ENCODE measurements at regions not wholly inside any gene's neighbourhood (a gene's known extent, or its start where the extent isn't known, plus 50 kb on each side); places are given as distances from the start of the nearest gene placed in this dataset.

DNA sequence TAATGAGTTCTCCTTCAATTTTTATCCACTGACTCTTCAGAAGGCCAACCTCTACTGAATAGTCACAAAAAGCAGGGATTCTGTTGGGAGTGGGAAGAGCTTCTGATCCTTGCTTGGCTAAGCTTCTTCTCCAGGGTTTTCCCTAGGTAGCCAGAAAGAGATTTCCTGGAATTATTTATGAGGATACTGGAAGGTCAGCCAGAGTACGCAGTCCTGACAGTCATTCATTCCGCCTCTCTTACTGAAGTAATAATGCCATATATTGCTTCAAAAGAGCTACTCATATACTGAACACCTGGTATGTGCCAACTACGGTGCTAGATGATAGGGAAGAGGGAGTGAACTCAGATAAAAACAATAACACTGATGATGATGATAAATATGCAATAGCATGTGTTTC, 116.1 kb downstream of the CCDC34 start:
- Histone ChIP-seq H3K4me1 (ENCODE audit: control insufficient read depth, insufficient read depth, low read length) (no peaks in the 10 kb centered on the region), H3K27ac (ENCODE audit: extremely low read depth, low read depth, low read length) (no peak overlapping the region), H3K4me3 (ENCODE audit: low read depth, low read length) (no peak overlapping the region), H3K36me3 (ENCODE audit: control insufficient read depth in 2 of 2, insufficient read depth in 1 of 2, low read length in 2 of 2) (no peaks in the 10 kb centered on the region), H3K9me3 (ENCODE audit: control insufficient read depth, insufficient read depth, low read depth, low read length) (no peaks in the 10 kb centered on the region)
- TF ChIP-seq ZNF548 (tag by site-specific recombination; IDR thresholded peaks at IDR 0.05) (no peak), BCL11B (tag by site-specific recombination; IDR thresholded peaks at IDR 0.05; ENCODE audit: low read depth) (no peak), ZFP69B (tag by site-specific recombination; IDR thresholded peaks at IDR 0.05) (no peak), ZNF510 (tag by site-specific recombination; IDR thresholded peaks at IDR 0.05; ENCODE audit: insufficient replicate concordance) (no peak), ZNF211 (tag by site-specific recombination; IDR thresholded peaks at IDR 0.05; ENCODE audit: low read depth) (no peak), ZNF19 (tag by site-specific recombination; IDR thresholded peaks at IDR 0.05; ENCODE audit: low read depth) (no peak), ZNF776 (tag by site-specific recombination; IDR thresholded peaks at IDR 0.05; ENCODE audit: borderline replicate concordance) (no peak), ZNF600 (tag by site-specific recombination; IDR thresholded peaks at IDR 0.05) (no peak), ZNF426 (tag by site-specific recombination; IDR thresholded peaks at IDR 0.05) (no peak), ZNF223 (tag by site-specific recombination; IDR thresholded peaks at IDR 0.05) (no peak), ZNF514 (tag by site-specific recombination; IDR thresholded peaks at IDR 0.05) (no peak), PRDM1 (tag by site-specific recombination; IDR thresholded peaks at IDR 0.05) (no peak)
- TF ChIP-seq, protein P1, sequence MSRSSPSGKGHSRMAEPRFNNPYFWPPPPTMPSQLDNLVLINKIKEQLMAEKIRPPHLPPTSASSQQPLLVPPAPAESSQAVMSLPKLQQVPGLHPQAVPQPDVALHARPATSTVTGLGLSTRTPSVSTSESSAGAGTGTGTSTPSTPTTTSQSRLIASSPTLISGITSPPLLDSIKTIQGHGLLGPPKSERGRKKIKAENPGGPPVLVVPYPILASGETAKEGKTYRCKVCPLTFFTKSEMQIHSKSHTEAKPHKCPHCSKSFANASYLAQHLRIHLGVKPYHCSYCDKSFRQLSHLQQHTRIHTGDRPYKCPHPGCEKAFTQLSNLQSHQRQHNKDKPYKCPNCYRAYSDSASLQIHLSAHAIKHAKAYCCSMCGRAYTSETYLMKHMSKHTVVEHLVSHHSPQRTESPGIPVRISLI (tag by site-specific recombination; IDR thresholded peaks at IDR 0.05): no peak
- CTCF ChIA-PET: interaction anchor here (0.6 to 2.2 kb wide), 6 partner anchors 11 to 239 kb away, joined by 3 to 11 read pairs (median 4); no protein-coding TSS in a partner anchor
- POLR2A ChIA-PET: no interaction called here

GRCh38 chr11:27244900-27245299, 118.1 kb downstream of the CCDC34 start:
- Histone ChIP-seq H3K4me1 (ENCODE audit: control insufficient read depth, insufficient read depth, low read length) (no peaks in the 10 kb centered on the region), H3K27ac (ENCODE audit: extremely low read depth, low read depth, low read length) (no peak overlapping the region), H3K36me3 (ENCODE audit: control insufficient read depth in 2 of 2, insufficient read depth in 1 of 2, low read length in 2 of 2) (no peaks in the 10 kb centered on the region), H3K9me3 (ENCODE audit: control insufficient read depth, insufficient read depth, low read depth, low read length) (no peaks in the 10 kb centered on the region), H3K4me3 (ENCODE audit: low read depth, low read length) (no peak overlapping the region)
- TF ChIP-seq PRDM2 (tag by site-specific recombination; IDR thresholded peaks at IDR 0.05; ENCODE audit: borderline replicate concordance): no peak
- TF ChIP-seq ZNF366 (tag by site-specific recombination; conservative IDR thresholded peaks at IDR 0.05): no peak
- no peak for TF ChIP-seq SP2 (tag by site-specific recombination; IDR thresholded peaks at IDR 0.05)
- TF ChIP-seq ZNF37A (tag by site-specific recombination; IDR thresholded peaks at IDR 0.05): no peak
- TF ChIP-seq KLF7 (tag by site-specific recombination; IDR thresholded peaks at IDR 0.05; ENCODE audit: borderline replicate concordance): no peak
- TF ChIP-seq ZNF548 (tag by site-specific recombination; IDR thresholded peaks at IDR 0.05): no peak
- TF ChIP-seq ZNF2 (tag by site-specific recombination; IDR thresholded peaks at IDR 0.05): no peak
- no peak for TF ChIP-seq ZNF341 (tag by site-specific recombination; IDR thresholded peaks at IDR 0.05; ENCODE audit: low read depth)
- TF ChIP-seq ZNF776 (tag by site-specific recombination; IDR thresholded peaks at IDR 0.05; ENCODE audit: borderline replicate concordance): no peak
- no peak for TF ChIP-seq ZNF624 (tag by site-specific recombination; IDR thresholded peaks at IDR 0.05)
- ChIA-PET CTCF (interaction anchor here (1.1 kb wide), 1 partner anchor 241 kb away, joined by 3 read pairs; no protein-coding TSS in a partner anchor), POLR2A (no interaction called here)
